ENCODE measurements at regions not wholly inside any gene's neighbourhood (a gene's known extent, or its start where the extent isn't known, plus 50 kb on each side); places are given as distances from the start of the nearest gene placed in this dataset.
"Not testable (repeated sequence)": the region's sequence is repeated elsewhere in the genome, so short reads cannot be mapped to it uniquely, and the experiment has no call there.

GRCh38 chr3:104323226-104323625, 1043.5 kb upstream of the ALCAM start:
- DNase-seq, result no peak

GRCh38 chr3:104347291-104347690, 1019.4 kb upstream of the ALCAM start:
- DNase-seq, result no peak

GRCh38 chr3:104349836-104350235, 1016.9 kb upstream of the ALCAM start:
- no peak for DNase-seq

GRCh38 chr3:104353951-104354350, 1012.8 kb upstream of the ALCAM start:
- no peak for DNase-seq

GRCh38 chr3:104359546-104359945, 1007.2 kb upstream of the ALCAM start:
- no peak for DNase-seq

GRCh38 chr3:104360038-104360437, 1006.7 kb upstream of the ALCAM start:
- no peak for DNase-seq

GRCh38 chr3:104361748-104362147, 1005.0 kb upstream of the ALCAM start:
- DNase-seq, result not testable (repeated sequence)

GRCh38 chr3:104362319-104362718, 1004.4 kb upstream of the ALCAM start:
- no peak for DNase-seq

GRCh38 chr3:104367000-104367399, 999.7 kb upstream of the ALCAM start:
- no peak for DNase-seq

- DNase-seq, result no peak
Observed at GRCh38 chr3:104368760-104369159, 997.9 kb upstream of the ALCAM start.

- no peak for DNase-seq
Observed at GRCh38 chr3:104385421-104385820, 981.3 kb upstream of the ALCAM start.

- no peak for DNase-seq
Observed at GRCh38 chr3:104388619-104389018, 978.1 kb upstream of the ALCAM start.

- DNase-seq, result no peak
Observed at GRCh38 chr3:104392327-104392726, 974.4 kb upstream of the ALCAM start.

- no peak for DNase-seq
Observed at GRCh38 chr3:104396974-104397669, 969.6 kb upstream of the ALCAM start.

- no peak for DNase-seq
Observed at GRCh38 chr3:104397713-104398112, 969.0 kb upstream of the ALCAM start.

GRCh38 chr3:104402902-104403301, 963.8 kb upstream of the ALCAM start:
- DNase-seq, result no peak

GRCh38 chr3:104411757-104412156, 955.0 kb upstream of the ALCAM start:
- DNase-seq, result no peak

- DNase-seq, result no peak
Observed at GRCh38 chr3:104412608-104413580, 953.8 kb upstream of the ALCAM start.

GRCh38 chr3:104428337-104428925, 938.3 kb upstream of the ALCAM start:
- DNase-seq, result no peak

GRCh38 chr3:104429727-104430126, 937.0 kb upstream of the ALCAM start:
- DNase-seq, result no peak

GRCh38 chr3:104436506-104436905, 930.2 kb upstream of the ALCAM start:
- no peak for DNase-seq

GRCh38 chr3:104437131-104437750, 929.5 kb upstream of the ALCAM start:
- DNase-seq, result no peak

- DNase-seq, result no peak
Observed at GRCh38 chr3:104437891-104438290, 928.8 kb upstream of the ALCAM start.

Measured in CD4-positive, alpha-beta T cell treated with Interleukin-17A for 1 hour (primary cell).